Neural cell (in vitro differentiated cells): ENCODE measurements at regions not wholly inside any gene's neighbourhood (a gene's known extent, or its start where the extent isn't known, plus 50 kb on each side); places are given as distances from the start of the nearest gene placed in this dataset.
"Not testable (repeated sequence)": the region's sequence is repeated elsewhere in the genome, so short reads cannot be mapped to it uniquely, and the experiment has no call there.

ENCODE experiments used
- H2AFZ ChIP-seq: fragments of 200-600, 300-800 bp; sonication (generic), shearing (Covaris generic); 2 replicates; pipeline ENCODE4 v1.6.0; 2014; ENCODE audit warnings: low read depth, mild to moderate bottlenecking, antibody characterized with exemption, low read length, moderate library complexity
- H3F3A ChIP-seq: fragments of 200-600 bp; shearing (Covaris generic); 2 replicates; pipeline ENCODE4 v1.6.1; 2016; ENCODE audit warnings: mild to moderate bottlenecking, moderate library complexity, mixed read lengths, antibody characterized with exemption, low read length; ENCODE audit not compliant: insufficient read depth, poor library complexity, severe bottlenecking
- H3K27ac ChIP-seq: fragments of 200-600, 300-800 bp; sonication (generic), shearing (Covaris generic); 2 replicates; pipeline ENCODE4 v1.5.1; 2014; ENCODE audit warnings: mild to moderate bottlenecking, low read length, moderate library complexity
- H3K27me3 ChIP-seq: fragments of 300-800, 200-600 bp; sonication (generic), shearing (Covaris generic); 2 replicates; pipeline ENCODE4 v1.6.0; 2014; ENCODE audit warnings: mild to moderate bottlenecking, low read depth, low read length, moderate library complexity; ENCODE audit not compliant: insufficient read depth
- H3K36me3 ChIP-seq: fragments of 300-800, 200-600 bp; sonication (generic), shearing (Covaris generic); 2 replicates; pipeline ENCODE4 v1.5.1; 2014; ENCODE audit warnings: mild to moderate bottlenecking, antibody characterized with exemption, low read length, moderate library complexity; ENCODE audit not compliant: insufficient read depth
- H3K4me2 ChIP-seq: fragments of 300-800, 200-600 bp; sonication (generic), shearing (Covaris generic); 2 replicates; pipeline ENCODE4 v1.6.0; 2014; ENCODE audit warnings: mild to moderate bottlenecking, low read length
- H3K4me3 ChIP-seq: fragments of 300-800, 200-600 bp; sonication (generic), shearing (Covaris generic); 2 replicates; pipeline ENCODE4 v1.5.1; 2014; ENCODE audit warnings: mild to moderate bottlenecking, low read length, moderate library complexity
- H3K79me2 ChIP-seq: fragments of 200-600 bp; shearing (Covaris generic); replicated peaks from 2 replicates; pipeline ENCODE4 v1.6.0; 2014; ENCODE audit warnings: mild to moderate bottlenecking, low read length, moderate library complexity; ENCODE audit not compliant: insufficient read depth
- H3K9ac ChIP-seq: fragments of 300-800, 200-600 bp; sonication (generic), shearing (Covaris generic); 2 replicates; pipeline ENCODE4 v1.6.1; 2016; ENCODE audit warnings: mild to moderate bottlenecking, low read length, mixed read lengths
- H3K9me2 ChIP-seq: fragments of 200-600 bp; shearing (Covaris generic); 2 replicates; pipeline ENCODE4 v1.6.1; 2016; ENCODE audit warnings: mild to moderate bottlenecking, low read length, mixed read lengths; ENCODE audit not compliant: insufficient read depth
- H3K9me3 ChIP-seq: fragments of 200-600, 300-800 bp; sonication (generic), shearing (Covaris generic); 2 replicates; pipeline ENCODE4 v1.6.1; 2016; ENCODE audit warnings: mild to moderate bottlenecking, mixed run types, low read length, moderate library complexity, mixed read lengths
- H4K20me1 ChIP-seq: fragments of 200-600 bp; shearing (Covaris generic); 2 replicates; pipeline ENCODE4 v1.6.1; 2016; ENCODE audit warnings: mild to moderate bottlenecking, mixed run types; ENCODE audit not compliant: insufficient read depth
- EP300 ChIP-seq: fragments of 450-650 bp; conservative IDR thresholded peaks from 2 replicates; pipeline ENCODE4 v1.6.1; 2014; ENCODE audit warnings: antibody characterized with exemption, mild to moderate bottlenecking, moderate library complexity; ENCODE audit not compliant: poor library complexity, severe bottlenecking
- EZH2 ChIP-seq: fragments of 200-600, 300-800 bp; shearing (Covaris generic), sonication (generic); IDR thresholded peaks from 2 replicates; pipeline ENCODE4 v1.6.1; 2014; ENCODE audit warnings: antibody characterized with exemption, low read length, borderline replicate concordance, mild to moderate bottlenecking; ENCODE audit not compliant: insufficient read depth, poor library complexity, severe bottlenecking
- MXI1 ChIP-seq: fragments of 450-650 bp; conservative IDR thresholded peaks from 2 replicates; pipeline ENCODE4 v1.6.1; 2014; ENCODE audit warnings: antibody characterized with exemption, mild to moderate bottlenecking; ENCODE audit not compliant: poor library complexity, severe bottlenecking
- POLR2AphosphoS5 ChIP-seq: IDR thresholded peaks from 2 replicates; pipeline ENCODE4 v1.6.1; 2012
- RAD21 ChIP-seq: fragments of 450-650 bp; conservative IDR thresholded peaks from 2 replicates; pipeline ENCODE4 v1.6.1; 2014; ENCODE audit warnings: antibody characterized with exemption, mild to moderate bottlenecking, moderate library complexity
- REST ChIP-seq: IDR thresholded peaks from 2 replicates; pipeline ENCODE4 v1.6.1; 2012; ENCODE audit warnings: borderline replicate concordance
- SMC3 ChIP-seq: fragments of 450-650 bp; conservative IDR thresholded peaks from 2 replicates; pipeline ENCODE4 v1.6.1; 2014; ENCODE audit warnings: antibody characterized with exemption, mild to moderate bottlenecking, moderate library complexity; ENCODE audit not compliant: poor library complexity
- TAF1 ChIP-seq: IDR thresholded peaks from 2 replicates; pipeline ENCODE4 v1.6.1; 2012; ENCODE audit warnings: low read depth

DNA sequence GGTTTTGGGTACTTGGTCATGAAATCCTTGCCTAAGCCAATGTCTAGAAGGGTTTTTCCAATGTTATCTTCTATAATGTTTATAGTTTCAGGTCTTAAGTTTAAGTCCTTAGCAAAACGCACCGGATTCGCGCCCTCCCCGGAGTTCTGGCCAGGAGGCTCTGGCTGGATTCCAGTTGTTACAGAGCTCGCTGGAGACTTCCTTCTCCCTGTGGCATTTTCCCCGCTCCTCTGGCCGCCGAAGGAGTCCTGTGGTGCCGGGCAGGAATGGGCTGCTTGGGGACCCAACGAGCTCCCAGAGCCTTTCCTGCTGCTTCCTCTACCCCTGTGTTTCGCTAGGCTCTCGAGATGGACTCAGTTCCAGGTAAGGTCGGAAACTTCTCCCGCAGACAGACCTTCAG lies 335.9 kb downstream of the AEBP2 start:
- no peak for TF ChIP-seq MXI1
- no peak for TF ChIP-seq EZH2
- TF ChIP-seq REST, result no peak
- TF ChIP-seq RAD21, result no peak
- no peak for TF ChIP-seq TAF1
- TF ChIP-seq EP300, result no peak
- no peak for TF ChIP-seq POLR2AphosphoS5
- TF ChIP-seq SMC3, result no peak
- Histone ChIP-seq H3K9ac (no peak overlapping the region), H3K9me2 (no peaks in the 10 kb centered on the region), H3K27ac (no peak overlapping the region), H3K9me3 (no peaks in the 10 kb centered on the region), H3K4me3 (no peak overlapping the region), H2AFZ (no peak overlapping the region), H3K36me3 (no peaks in the 10 kb centered on the region), H3F3A (no peaks in the 10 kb centered on the region), H4K20me1 (no peaks in the 10 kb centered on the region), H3K79me2 (no peaks in the 10 kb centered on the region), H3K27me3 (no peaks in the 10 kb centered on the region), H3K4me2 (no peak overlapping the region)

DNA sequence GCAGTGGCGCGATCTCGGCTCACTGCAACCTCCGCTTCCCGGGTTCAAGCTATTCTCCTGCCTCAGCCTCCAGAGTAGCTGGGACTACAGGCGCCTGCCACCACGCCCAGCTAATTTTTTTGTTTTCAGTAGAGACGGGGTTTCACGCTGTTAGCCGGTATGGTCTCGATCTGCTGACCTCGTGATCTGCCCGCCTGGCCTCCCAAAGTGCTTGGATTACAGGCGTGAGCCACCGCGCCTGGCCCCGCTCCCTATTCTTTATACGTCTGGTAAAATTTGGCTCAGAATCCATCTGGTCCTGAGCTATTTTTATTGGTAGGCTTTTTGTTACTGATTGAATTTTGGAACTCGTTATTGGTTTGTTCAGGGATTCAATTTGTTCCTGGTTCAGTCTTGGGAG lies 336.7 kb downstream of the AEBP2 start:
- H3K4me3 ChIP-seq, H3K79me2 ChIP-seq, H3K36me3 ChIP-seq, H3K27ac ChIP-seq, H2AFZ ChIP-seq, H4K20me1 ChIP-seq, H3K4me2 ChIP-seq, H3K9me2 ChIP-seq, H3K9ac ChIP-seq, H3F3A ChIP-seq, H3K27me3 ChIP-seq, H3K9me3 ChIP-seq: not testable (repeated sequence)

- Histone ChIP-seq H4K20me1 (no peaks in the 10 kb centered on the region), H3K27ac (no peak overlapping the region), H3K36me3 (no peaks in the 10 kb centered on the region), H3K4me2 (no peak overlapping the region), H2AFZ (no peak overlapping the region), H3F3A (no peaks in the 10 kb centered on the region), H3K27me3 (no peaks in the 10 kb centered on the region), H3K9me3 (no peaks in the 10 kb centered on the region), H3K9me2 (no peaks in the 10 kb centered on the region), H3K4me3 (no peak overlapping the region), H3K9ac (no peak overlapping the region), H3K79me2 (no peaks in the 10 kb centered on the region)
- TF ChIP-seq EP300 (no peak), TAF1 (no peak), SMC3 (no peak)
These were observed 338.9 kb downstream of the AEBP2 start for GRCh38 chr12:19778172-19778571.
